Activated naive CD4-positive, alpha-beta T cell treated with anti-CD3 and anti-CD28 coated beads for 36 hours (primary cell): ENCODE measurements at regions not wholly inside any gene's neighbourhood (a gene's known extent, or its start where the extent isn't known, plus 50 kb on each side); places are given as distances from the start of the nearest gene placed in this dataset.

Experiments
- CTCF ChIA-PET: fragments of 350-600 bp; sonication (Branson Sonifier 250); formaldehyde crosslinking; loops from one replicate; lab custom pipeline; 2021; ENCODE audit warnings: antibody characterized with exemption; lab: Charles Lee
- DNase-seq: peaks from one replicate; pipeline ENCODE4 v3.0.0-alpha.2; 2020
- H3K27ac Mint-ChIP-seq: one replicate; pipeline ENCODE4 v1.8.0; 2021; ENCODE audit warnings: mild to moderate bottlenecking, mixed read lengths
- H3K27me3 Mint-ChIP-seq: one replicate; pipeline ENCODE4 v1.8.0; 2021; ENCODE audit warnings: low read depth, mixed read lengths
- H3K36me3 Mint-ChIP-seq: one replicate; pipeline ENCODE4 v1.8.0; 2021; ENCODE audit warnings: low read depth, mixed read lengths
- H3K4me1 Mint-ChIP-seq: one replicate; pipeline ENCODE4 v1.8.0; 2021; ENCODE audit warnings: low read depth, mixed read lengths
- H3K4me3 Mint-ChIP-seq: one replicate; pipeline ENCODE4 v1.8.0; 2021; ENCODE audit warnings: mild to moderate bottlenecking, moderate library complexity, mixed read lengths
- H3K9me3 Mint-ChIP-seq: one replicate; pipeline ENCODE4 v1.8.0; 2021; ENCODE audit warnings: mixed read lengths
- intact Hi-C: fragments of 100-400 bp; cut with micrococcal nuclease; formaldehyde crosslinking; loops from one replicate; pipeline ENCODE4 v1.15.1; 2023

GRCh38 chr5:124394700-124395245 lies 351.7 kb downstream of the ZNF608 start:
- CTCF ChIA-PET, result no interaction called here
- Mint-ChIP-seq H3K27me3 (no peaks in the 10 kb centered on the region), H3K4me1 (no peaks in the 10 kb centered on the region), H3K9me3 (peaks cover 3% of the 10 kb centered on the region), H3K36me3 (no peaks in the 10 kb centered on the region), H3K4me3 (no peak overlapping the region), H3K27ac (no peak overlapping the region)
- intact Hi-C loops, result no loop called here
- DNase-seq, result no peak

- CTCF ChIA-PET, result no interaction called here
- intact Hi-C loops, result no loop called here
- DNase-seq, result no peak
- Mint-ChIP-seq H3K9me3 (peaks cover 3% of the 10 kb centered on the region), H3K27ac (no peak overlapping the region), H3K36me3 (no peaks in the 10 kb centered on the region), H3K4me3 (no peak overlapping the region), H3K27me3 (no peaks in the 10 kb centered on the region), H3K4me1 (no peaks in the 10 kb centered on the region)
These were observed 352.7 kb downstream of the ZNF608 start for GRCh38 chr5:124393584-124394379.

- Mint-ChIP-seq H3K36me3 (peaks cover 2% of the 10 kb centered on the region), H3K27me3 (no peaks in the 10 kb centered on the region), H3K27ac (no peak overlapping the region), H3K4me3 (no peak overlapping the region), H3K9me3 (peaks cover 19% of the 10 kb centered on the region), H3K4me1 (no peaks in the 10 kb centered on the region)
- DNase-seq, result no peak
- CTCF ChIA-PET, result no interaction called here
- intact Hi-C loops, result no loop called here
These were observed 362.7 kb downstream of the ZNF608 start for GRCh38 chr5:124383693-124384092.

- intact Hi-C loops, result no loop called here
- H3K27ac Mint-ChIP-seq, result no peak overlapping the region
- no peak overlapping the region for H3K4me3 Mint-ChIP-seq
- no peaks in the 10 kb centered on the region for H3K4me1 Mint-ChIP-seq
- H3K27me3 Mint-ChIP-seq, result no peaks in the 10 kb centered on the region
- DNase-seq, result no peak
- peaks cover 2% of the 10 kb centered on the region for H3K36me3 Mint-ChIP-seq
- CTCF ChIA-PET, result no interaction called here
- peaks cover 7% of the 10 kb centered on the region for H3K9me3 Mint-ChIP-seq
These were observed 369.1 kb downstream of the ZNF608 start for GRCh38 chr5:124377386-124377785.

- CTCF ChIA-PET, result no interaction called here
- Mint-ChIP-seq H3K4me3 (no peak overlapping the region), H3K9me3 (no peaks in the 10 kb centered on the region), H3K4me1 (no peaks in the 10 kb centered on the region), H3K27ac (no peak overlapping the region), H3K36me3 (no peaks in the 10 kb centered on the region), H3K27me3 (no peaks in the 10 kb centered on the region)
- DNase-seq, result no peak
- intact Hi-C loops, result no loop called here
These were observed 372.6 kb downstream of the ZNF608 start for GRCh38 chr5:124373883-124374282.

GRCh38 chr5:124372457-124372856 lies 374.0 kb downstream of the ZNF608 start:
- Mint-ChIP-seq H3K27me3 (no peaks in the 10 kb centered on the region), H3K27ac (no peak overlapping the region)

GRCh38 chr5:124371111-124371706 lies 375.2 kb downstream of the ZNF608 start:
- CTCF ChIA-PET, result no interaction called here
- no peak for DNase-seq
- H3K36me3 Mint-ChIP-seq, result no peaks in the 10 kb centered on the region
- no peak overlapping the region for H3K27ac Mint-ChIP-seq
- H3K4me1 Mint-ChIP-seq, result no peaks in the 10 kb centered on the region
- intact Hi-C loops, result no loop called here
- no peaks in the 10 kb centered on the region for H3K27me3 Mint-ChIP-seq
- H3K9me3 Mint-ChIP-seq, result no peaks in the 10 kb centered on the region
- H3K4me3 Mint-ChIP-seq, result no peak overlapping the region

More at GRCh38 chr5:124372457-124372856, 374.0 kb downstream of the ZNF608 start:
- Mint-ChIP-seq H3K4me3 (no peak overlapping the region), H3K4me1 (no peaks in the 10 kb centered on the region), H3K9me3 (no peaks in the 10 kb centered on the region), H3K36me3 (no peaks in the 10 kb centered on the region)
- intact Hi-C loops, result no loop called here
- DNase-seq, result no peak
- CTCF ChIA-PET, result interaction anchor here (0.6 kb wide), 1 partner anchor 702 kb away, joined by 3 read pairs; no protein-coding TSS in a partner anchor

- no peak overlapping the region for H3K4me3 Mint-ChIP-seq
- intact Hi-C loops, result no loop called here
- H3K27ac Mint-ChIP-seq, result no peak overlapping the region
- no peaks in the 10 kb centered on the region for H3K9me3 Mint-ChIP-seq
- CTCF ChIA-PET, result no interaction called here
- no peaks in the 10 kb centered on the region for H3K4me1 Mint-ChIP-seq
- DNase-seq, result no peak
- H3K27me3 Mint-ChIP-seq, result no peaks in the 10 kb centered on the region
- H3K36me3 Mint-ChIP-seq, result no peaks in the 10 kb centered on the region
These were observed 375.8 kb downstream of the ZNF608 start for GRCh38 chr5:124370601-124371000.

- CTCF ChIA-PET, result no interaction called here
- intact Hi-C loops, result no loop called here
- no peak overlapping the region for H3K4me3 Mint-ChIP-seq
- H3K36me3 Mint-ChIP-seq, result no peaks in the 10 kb centered on the region
- no peaks in the 10 kb centered on the region for H3K27me3 Mint-ChIP-seq
- no peak overlapping the region for H3K27ac Mint-ChIP-seq
- H3K4me1 Mint-ChIP-seq, result no peaks in the 10 kb centered on the region
- DNase-seq, result no peak
- H3K9me3 Mint-ChIP-seq, result peaks cover 4% of the 10 kb centered on the region
These were observed 381.1 kb downstream of the ZNF608 start for GRCh38 chr5:124365361-124365801.

GRCh38 chr5:124355928-124356327 lies 390.5 kb downstream of the ZNF608 start:
- Mint-ChIP-seq H3K9me3 (peaks cover 2% of the 10 kb centered on the region), H3K4me1 (no peaks in the 10 kb centered on the region), H3K4me3 (no peak overlapping the region), H3K27me3 (no peaks in the 10 kb centered on the region), H3K27ac (no peak overlapping the region), H3K36me3 (no peaks in the 10 kb centered on the region)
- CTCF ChIA-PET, result no interaction called here
- DNase-seq, result no peak
- intact Hi-C loops, result no loop called here

GRCh38 chr5:124353016-124353415 lies 393.4 kb downstream of the ZNF608 start:
- H3K9me3 Mint-ChIP-seq, result peaks cover 2% of the 10 kb centered on the region
- no peaks in the 10 kb centered on the region for H3K36me3 Mint-ChIP-seq
- H3K27me3 Mint-ChIP-seq, result no peaks in the 10 kb centered on the region
- H3K4me1 Mint-ChIP-seq, result no peaks in the 10 kb centered on the region
- no peak overlapping the region for H3K4me3 Mint-ChIP-seq
- intact Hi-C loops, result no loop called here
- CTCF ChIA-PET, result no interaction called here
- no peak for DNase-seq
- no peak overlapping the region for H3K27ac Mint-ChIP-seq

GRCh38 chr5:124352312-124352711 lies 394.1 kb downstream of the ZNF608 start:
- Mint-ChIP-seq H3K36me3 (no peaks in the 10 kb centered on the region), H3K4me3 (no peak overlapping the region), H3K27me3 (no peaks in the 10 kb centered on the region), H3K27ac (no peak overlapping the region), H3K9me3 (peaks cover under 1% of the 10 kb centered on the region), H3K4me1 (no peaks in the 10 kb centered on the region)
- CTCF ChIA-PET, result no interaction called here
- DNase-seq, result no peak
- intact Hi-C loops, result no loop called here

GRCh38 chr5:124349931-124350330 lies 396.5 kb downstream of the ZNF608 start:
- Mint-ChIP-seq H3K27ac (no peak overlapping the region), H3K9me3 (no peaks in the 10 kb centered on the region), H3K36me3 (no peaks in the 10 kb centered on the region), H3K4me1 (no peaks in the 10 kb centered on the region), H3K4me3 (no peak overlapping the region), H3K27me3 (no peaks in the 10 kb centered on the region)
- DNase-seq, result no peak
- CTCF ChIA-PET, result no interaction called here
- intact Hi-C loops, result no loop called here
